ENCODE measurements at regions not wholly inside any gene's neighbourhood (a gene's known extent, or its start where the extent isn't known, plus 50 kb on each side); places are given as distances from the start of the nearest gene placed in this dataset.

- H3F3A ChIP-seq (replicated peaks; ENCODE audit: low read depth), result no peaks in the 10 kb centered on the region
- H2AFZ ChIP-seq, result no peak overlapping the region
- H3K36me3 ChIP-seq (ENCODE audit: insufficient read depth), result no peaks in the 10 kb centered on the region
- H4K20me1 ChIP-seq (replicated peaks; ENCODE audit: insufficient read depth), result no peaks in the 10 kb centered on the region
- H3K27ac Mint-ChIP-seq, result 0 out of 2 replicates have a peak overlapping the region, but pooled peaks have one; percentile 2
- peak overlapping the region; percentile 4 for H3K4me2 ChIP-seq
- DNase-seq (ENCODE audit: low spot score) (no peak), ATAC-seq (no peak)
- H3K4me3 ChIP-seq, result no peak overlapping the region
- H3K4me1 Mint-ChIP-seq, result peaks cover 15% of the 10 kb centered on the region
- H3K9me3 Mint-ChIP-seq, result no peaks in the 10 kb centered on the region
- H3K4me3 Mint-ChIP-seq, result no peak overlapping the region
- TF ChIP-seq ZNF114 (CRISPR knock-in tag; IDR thresholded peaks at IDR 0.05) (no peak), CTCF (conservative IDR thresholded peaks at IDR 0.05; ENCODE audit: low read depth in 2 of 2) (no peak), POLR2AphosphoS5 (IDR thresholded peaks at IDR 0.05; ENCODE audit: low read depth) (no peak), ZNF331 (CRISPR knock-in tag; IDR thresholded peaks at IDR 0.05; ENCODE audit: low read depth) (no peak), STAT1 (IDR thresholded peaks at IDR 0.05; ENCODE audit: unreplicated experiment) (no peak), JUNB (IDR thresholded peaks at IDR 0.05; ENCODE audit: unreplicated experiment) (no peak)
- TF ChIP-seq, protein P1, sequence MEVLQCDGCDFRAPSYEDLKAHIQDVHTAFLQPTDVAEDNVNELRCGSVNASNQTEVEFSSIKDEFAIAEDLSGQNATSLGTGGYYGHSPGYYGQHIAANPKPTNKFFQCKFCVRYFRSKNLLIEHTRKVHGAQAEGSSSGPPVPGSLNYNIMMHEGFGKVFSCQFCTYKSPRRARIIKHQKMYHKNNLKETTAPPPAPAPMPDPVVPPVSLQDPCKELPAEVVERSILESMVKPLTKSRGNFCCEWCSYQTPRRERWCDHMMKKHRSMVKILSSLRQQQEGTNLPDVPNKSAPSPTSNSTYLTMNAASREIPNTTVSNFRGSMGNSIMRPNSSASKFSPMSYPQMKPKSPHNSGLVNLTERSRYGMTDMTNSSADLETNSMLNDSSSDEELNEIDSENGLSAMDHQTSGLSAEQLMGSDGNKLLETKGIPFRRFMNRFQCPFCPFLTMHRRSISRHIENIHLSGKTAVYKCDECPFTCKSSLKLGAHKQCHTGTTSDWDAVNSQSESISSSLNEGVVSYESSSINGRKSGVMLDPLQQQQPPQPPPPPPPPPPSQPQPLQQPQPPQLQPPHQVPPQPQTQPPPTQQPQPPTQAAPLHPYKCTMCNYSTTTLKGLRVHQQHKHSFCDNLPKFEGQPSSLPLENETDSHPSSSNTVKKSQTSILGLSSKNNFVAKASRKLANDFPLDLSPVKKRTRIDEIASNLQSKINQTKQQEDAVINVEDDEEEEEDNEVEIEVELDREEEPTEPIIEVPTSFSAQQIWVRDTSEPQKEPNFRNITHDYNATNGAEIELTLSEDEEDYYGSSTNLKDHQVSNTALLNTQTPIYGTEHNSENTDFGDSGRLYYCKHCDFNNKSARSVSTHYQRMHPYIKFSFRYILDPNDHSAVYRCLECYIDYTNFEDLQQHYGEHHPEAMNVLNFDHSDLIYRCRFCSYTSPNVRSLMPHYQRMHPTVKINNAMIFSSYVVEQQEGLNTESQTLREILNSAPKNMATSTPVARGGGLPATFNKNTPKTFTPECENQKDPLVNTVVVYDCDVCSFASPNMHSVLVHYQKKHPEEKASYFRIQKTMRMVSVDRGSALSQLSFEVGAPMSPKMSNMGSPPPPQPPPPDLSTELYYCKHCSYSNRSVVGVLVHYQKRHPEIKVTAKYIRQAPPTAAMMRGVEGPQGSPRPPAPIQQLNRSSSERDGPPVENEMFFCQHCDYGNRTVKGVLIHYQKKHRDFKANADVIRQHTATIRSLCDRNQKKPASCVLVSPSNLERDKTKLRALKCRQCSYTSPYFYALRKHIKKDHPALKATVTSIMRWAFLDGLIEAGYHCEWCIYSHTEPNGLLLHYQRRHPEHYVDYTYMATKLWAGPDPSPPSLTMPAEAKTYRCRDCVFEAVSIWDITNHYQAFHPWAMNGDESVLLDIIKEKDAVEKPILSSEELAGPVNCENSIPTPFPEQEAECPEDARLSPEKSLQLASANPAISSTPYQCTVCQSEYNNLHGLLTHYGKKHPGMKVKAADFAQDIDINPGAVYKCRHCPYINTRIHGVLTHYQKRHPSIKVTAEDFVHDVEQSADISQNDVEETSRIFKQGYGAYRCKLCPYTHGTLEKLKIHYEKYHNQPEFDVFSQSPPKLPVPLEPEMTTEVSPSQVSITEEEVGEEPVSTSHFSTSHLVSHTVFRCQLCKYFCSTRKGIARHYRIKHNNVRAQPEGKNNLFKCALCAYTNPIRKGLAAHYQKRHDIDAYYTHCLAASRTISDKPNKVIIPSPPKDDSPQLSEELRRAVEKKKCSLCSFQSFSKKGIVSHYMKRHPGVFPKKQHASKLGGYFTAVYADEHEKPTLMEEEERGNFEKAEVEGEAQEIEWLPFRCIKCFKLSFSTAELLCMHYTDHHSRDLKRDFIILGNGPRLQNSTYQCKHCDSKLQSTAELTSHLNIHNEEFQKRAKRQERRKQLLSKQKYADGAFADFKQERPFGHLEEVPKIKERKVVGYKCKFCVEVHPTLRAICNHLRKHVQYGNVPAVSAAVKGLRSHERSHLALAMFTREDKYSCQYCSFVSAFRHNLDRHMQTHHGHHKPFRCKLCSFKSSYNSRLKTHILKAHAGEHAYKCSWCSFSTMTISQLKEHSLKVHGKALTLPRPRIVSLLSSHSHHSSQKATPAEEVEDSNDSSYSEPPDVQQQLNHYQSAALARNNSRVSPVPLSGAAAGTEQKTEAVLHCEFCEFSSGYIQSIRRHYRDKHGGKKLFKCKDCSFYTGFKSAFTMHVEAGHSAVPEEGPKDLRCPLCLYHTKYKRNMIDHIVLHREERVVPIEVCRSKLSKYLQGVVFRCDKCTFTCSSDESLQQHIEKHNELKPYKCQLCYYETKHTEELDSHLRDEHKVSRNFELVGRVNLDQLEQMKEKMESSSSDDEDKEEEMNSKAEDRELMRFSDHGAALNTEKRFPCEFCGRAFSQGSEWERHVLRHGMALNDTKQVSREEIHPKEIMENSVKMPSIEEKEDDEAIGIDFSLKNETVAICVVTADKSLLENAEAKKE (CRISPR knock-in tag; IDR thresholded peaks at IDR 0.05), result no peak
- peaks cover 3% of the 10 kb centered on the region; the same call in 1 of the 2 replicates for H3K9me2 ChIP-seq (ENCODE audit: insufficient read depth)
- H3K36me3 Mint-ChIP-seq (ENCODE audit: low read depth), result no peaks in the 10 kb centered on the region; the same call in 2 of the 3 replicates
- peaks cover 21% of the 10 kb centered on the region for H3K4me1 ChIP-seq (ENCODE audit: insufficient read depth)
- H3K27me3 Mint-ChIP-seq (ENCODE audit: insufficient read depth, low read depth, poor library complexity), result no peaks in the 10 kb centered on the region
- H3K27ac ChIP-seq (ENCODE audit: low read depth), result no peak overlapping the region
- H3K27me3 ChIP-seq (ENCODE audit: insufficient read depth), result no peaks in the 10 kb centered on the region
- H3K79me2 ChIP-seq (replicated peaks; ENCODE audit: insufficient read depth), result no peaks in the 10 kb centered on the region
Observed at GRCh38 chr2:108164318-108164717, 75.5 kb upstream of the SULT1C3 start.
